IMR-90 (cell line): ENCODE measurements at regions not wholly inside any gene's neighbourhood (a gene's known extent, or its start where the extent isn't known, plus 50 kb on each side); places are given as distances from the start of the nearest gene placed in this dataset.

ENCODE experiments used
- ATAC-seq: fragments of 200-7000 bp; cut with Tn5 transposase; 2 replicates; pipeline ENCODE4 v1.9.1; 2020; ENCODE audit warnings: low read depth, mild to moderate bottlenecking, moderate library complexity
- BruUV-seq: library from RNA; stranded (reverse); fragments of 400-500 nt; replicated peaks from 2 replicates; lab custom pipeline; 2021; lab: Mats Ljungman, UMichigan
- CTCF ChIA-PET: fragments of 300-600 bp; formaldehyde crosslinking; extraction: SDS; loops from one replicate; lab custom pipeline; 2021; ENCODE audit warnings: antibody characterized with exemption; lab: Yijun Ruan, JAX
- POLR2A ChIA-PET: fragments of 300-600 bp; sonication (Branson Sonifier 250); formaldehyde crosslinking; loops from one replicate; lab custom pipeline; 2022; ENCODE audit warnings: antibody characterized with exemption; ENCODE audit not compliant: unreplicated experiment; lab: Charles Lee
- DNase-seq: peaks from one replicate; pipeline ENCODE4 v3.0.0; 2013
- H2AFZ ChIP-seq: replicated peaks from 2 replicates; pipeline ENCODE3; 2013; ENCODE audit warnings: low read length, mild to moderate bottlenecking; ENCODE audit not compliant: poor library complexity
- H2AK5ac ChIP-seq: 2 replicates; pipeline ENCODE4 v1.6.1; 2013; ENCODE audit warnings: low read depth, low read length, inconsistent platforms
- H2AK9ac ChIP-seq: replicated peaks from 2 replicates; pipeline ENCODE3; 2013; ENCODE audit warnings: mild to moderate bottlenecking, low read depth, low read length, moderate library complexity; ENCODE audit not compliant: poor library complexity
- H2BK120ac ChIP-seq: 2 replicates; pipeline ENCODE4 v1.6.1; 2013; ENCODE audit warnings: low read depth, low read length, inconsistent platforms
- H2BK15ac ChIP-seq: 3 replicates; pipeline ENCODE4 v1.6.1; 2013; ENCODE audit warnings: low read depth, low read length, inconsistent platforms
- H2BK20ac ChIP-seq: 2 replicates; pipeline ENCODE4 v1.6.1; 2013; ENCODE audit warnings: low read depth, mild to moderate bottlenecking, inconsistent platforms, low read length, moderate library complexity
- H2BK5ac ChIP-seq: 2 replicates; pipeline ENCODE4 v1.6.1; 2013; ENCODE audit warnings: mild to moderate bottlenecking, low read depth, low read length, inconsistent platforms; ENCODE audit not compliant: poor library complexity, severe bottlenecking
- H3K14ac ChIP-seq: replicated peaks from 2 replicates; pipeline ENCODE4 v1.6.1; 2013; ENCODE audit warnings: low read depth, low read length, inconsistent platforms
- H3K18ac ChIP-seq: 2 replicates; pipeline ENCODE4 v1.6.1; 2013; ENCODE audit warnings: low read depth, low read length, control low read depth
- H3K23ac ChIP-seq: 2 replicates; pipeline ENCODE4 v1.6.1; 2013; ENCODE audit warnings: low read depth, low read length, inconsistent platforms
- H3K27ac ChIP-seq: 2 replicates; pipeline ENCODE4 v1.5.1; 2013; ENCODE audit warnings: mild to moderate bottlenecking, control low read depth, low read length; ENCODE audit not compliant: insufficient read depth
- H3K27me3 ChIP-seq: 2 replicates; pipeline ENCODE4 v1.6.1; 2013; ENCODE audit warnings: low read length; ENCODE audit not compliant: control insufficient read depth, insufficient read depth
- H3K36me3 ChIP-seq: 2 replicates; pipeline ENCODE4 v1.6.1; 2013; ENCODE audit warnings: low read length, mixed read lengths; ENCODE audit not compliant: control insufficient read depth, insufficient read depth
- H3K4ac ChIP-seq: 2 replicates; pipeline ENCODE4 v1.6.1; 2013; ENCODE audit warnings: low read depth, low read length, inconsistent platforms
- H3K4me1 ChIP-seq: 2 replicates; pipeline ENCODE4 v1.6.1; 2013; ENCODE audit warnings: low read length, mixed read lengths; ENCODE audit not compliant: control insufficient read depth, insufficient read depth
- H3K4me2 ChIP-seq: 2 replicates; pipeline ENCODE4 v1.6.1; 2013; ENCODE audit warnings: low read depth, mild to moderate bottlenecking, control low read depth, low read length, moderate library complexity
- H3K4me3 ChIP-seq: 2 replicates; pipeline ENCODE4 v1.5.1; 2013; ENCODE audit warnings: low read depth, mild to moderate bottlenecking, control low read depth, low read length, moderate library complexity; ENCODE audit not compliant: insufficient read depth
- H3K56ac ChIP-seq: 2 replicates; pipeline ENCODE4 v1.6.1; 2013; ENCODE audit warnings: low read length, inconsistent platforms; ENCODE audit not compliant: insufficient read depth; ENCODE audit errors: extremely low read depth
- H3K79me1 ChIP-seq, 2 experiments: 2 replicates each; pipeline ENCODE4 v1.6.1; 2013; ENCODE audit warnings: low read length in 2 of 2, inconsistent platforms in 1 of 2, low read depth in 1 of 2
- H3K9ac ChIP-seq: 2 replicates; pipeline ENCODE4 v1.6.1; 2013; ENCODE audit warnings: low read depth, low read length, control low read depth
- H3K9me1 ChIP-seq: 2 replicates; pipeline ENCODE4 v1.6.1; 2013; ENCODE audit warnings: low read length, inconsistent platforms; ENCODE audit not compliant: insufficient read depth
- H3K9me3 ChIP-seq: 2 replicates; pipeline ENCODE4 v1.6.1; 2013; ENCODE audit warnings: low read length; ENCODE audit not compliant: control insufficient read depth, insufficient read depth
- H4K20me1 ChIP-seq: 2 replicates; pipeline ENCODE4 v1.6.1; 2013; ENCODE audit warnings: low read length, inconsistent platforms; ENCODE audit not compliant: insufficient read depth
- H4K5ac ChIP-seq: 2 replicates; pipeline ENCODE4 v1.6.1; 2013; ENCODE audit warnings: mild to moderate bottlenecking, low read depth, low read length, control low read depth
- H4K8ac ChIP-seq, 2 experiments: 2 replicates each; pipeline ENCODE4 v1.6.1; 2013; ENCODE audit warnings: low read depth in 2 of 2, low read length in 2 of 2, control low read depth in 1 of 2, inconsistent platforms in 1 of 2
- H4K91ac ChIP-seq: 2 replicates; pipeline ENCODE4 v1.6.1; 2013; ENCODE audit warnings: low read depth, low read length, inconsistent platforms; ENCODE audit not compliant: insufficient read depth
- BHLHE40 ChIP-seq: fragments of 150-350 bp; IDR thresholded peaks from 2 replicates; pipeline ENCODE4 v1.6.1; 2016; ENCODE audit warnings: mild to moderate bottlenecking, low read depth, low read length
- WGBS, 2 experiments: methylation state at CpG; one replicate each; pipeline versions ENCODE4 v1.1.5 to v1.1.7; 2013; ENCODE audit warnings: missing lambda C conversion rate in 2 of 2; ENCODE audit not compliant: insufficient read length in 1 of 2; ENCODE audit errors: extremely low coverage in 2 of 2; 5-methylcytosine and 5-hydroxymethylcytosine counted together
- dilution Hi-C: fragments of 300-500 bp; cut with HindIII; formaldehyde crosslinking; loops from one replicate; pipeline ENCODE4 v1.14.3; 2018; ENCODE audit warnings: low sequenced_read_pairs; ENCODE audit not compliant: unreplicated experiment
- in situ Hi-C: fragments of 300-500 bp; cut with MboI; formaldehyde crosslinking; loops from 3 replicates; pipeline ENCODE4 v1.14.3; 2019; ENCODE audit warnings: low sequenced_read_pairs, inconsistent platforms, mixed read lengths
- intact Hi-C: fragments of 100-400 bp; cut with micrococcal nuclease; formaldehyde crosslinking; loops from 2 replicates; pipeline ENCODE4 v1.10.0; 2022
- TF ChIP-seq, protein P1 (sequence below): fragments of 150-350 bp; IDR thresholded peaks from 2 replicates; pipeline ENCODE4 v1.6.1; 2016; ENCODE audit warnings: low read depth, mild to moderate bottlenecking, low read length, moderate library complexity, borderline replicate concordance
- TF ChIP-seq, protein P2 (sequence below): fragments of 150-350 bp; IDR thresholded peaks from 2 replicates; pipeline ENCODE4 v1.6.1; 2017; ENCODE audit warnings: mild to moderate bottlenecking, antibody characterized with exemption, low read length, low read depth
- TF ChIP-seq, protein P3 (sequence below): conservative IDR thresholded peaks from 2 replicates; pipeline ENCODE4 v1.5.1; 2012; ENCODE audit warnings: mild to moderate bottlenecking, low read depth, low read length, improper control_type of control experiment

DNA sequence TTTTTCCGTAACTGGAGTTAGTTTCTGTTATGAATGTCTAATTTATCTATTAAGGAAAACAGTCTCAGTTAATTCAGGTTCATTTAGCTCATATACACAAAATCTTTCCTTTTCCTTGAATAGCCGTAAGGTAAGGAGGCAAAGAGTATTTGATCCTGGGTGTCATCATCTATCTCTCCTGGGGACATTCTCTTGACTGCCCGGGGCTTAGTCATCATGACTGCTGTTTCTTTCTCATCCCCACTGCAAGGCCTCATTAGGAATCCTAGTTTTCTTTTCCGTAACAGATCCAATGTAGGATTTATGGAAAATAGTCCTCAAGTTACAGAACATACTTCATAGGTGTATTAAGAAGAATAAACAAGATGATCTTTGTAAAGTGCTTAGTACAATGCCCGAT is 134.9 kb upstream of the CHD1 start:
- H2BK5ac ChIP-seq, result no peak overlapping the region
- no peak for TF ChIP-seq BHLHE40
- TF ChIP-seq, protein P1, sequence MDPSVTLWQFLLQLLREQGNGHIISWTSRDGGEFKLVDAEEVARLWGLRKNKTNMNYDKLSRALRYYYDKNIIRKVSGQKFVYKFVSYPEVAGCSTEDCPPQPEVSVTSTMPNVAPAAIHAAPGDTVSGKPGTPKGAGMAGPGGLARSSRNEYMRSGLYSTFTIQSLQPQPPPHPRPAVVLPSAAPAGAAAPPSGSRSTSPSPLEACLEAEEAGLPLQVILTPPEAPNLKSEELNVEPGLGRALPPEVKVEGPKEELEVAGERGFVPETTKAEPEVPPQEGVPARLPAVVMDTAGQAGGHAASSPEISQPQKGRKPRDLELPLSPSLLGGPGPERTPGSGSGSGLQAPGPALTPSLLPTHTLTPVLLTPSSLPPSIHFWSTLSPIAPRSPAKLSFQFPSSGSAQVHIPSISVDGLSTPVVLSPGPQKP, result no peak
- TF ChIP-seq, protein P2, sequence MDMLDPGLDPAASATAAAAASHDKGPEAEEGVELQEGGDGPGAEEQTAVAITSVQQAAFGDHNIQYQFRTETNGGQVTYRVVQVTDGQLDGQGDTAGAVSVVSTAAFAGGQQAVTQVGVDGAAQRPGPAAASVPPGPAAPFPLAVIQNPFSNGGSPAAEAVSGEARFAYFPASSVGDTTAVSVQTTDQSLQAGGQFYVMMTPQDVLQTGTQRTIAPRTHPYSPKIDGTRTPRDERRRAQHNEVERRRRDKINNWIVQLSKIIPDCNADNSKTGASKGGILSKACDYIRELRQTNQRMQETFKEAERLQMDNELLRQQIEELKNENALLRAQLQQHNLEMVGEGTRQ, result no peak
- TF ChIP-seq, protein P3, sequence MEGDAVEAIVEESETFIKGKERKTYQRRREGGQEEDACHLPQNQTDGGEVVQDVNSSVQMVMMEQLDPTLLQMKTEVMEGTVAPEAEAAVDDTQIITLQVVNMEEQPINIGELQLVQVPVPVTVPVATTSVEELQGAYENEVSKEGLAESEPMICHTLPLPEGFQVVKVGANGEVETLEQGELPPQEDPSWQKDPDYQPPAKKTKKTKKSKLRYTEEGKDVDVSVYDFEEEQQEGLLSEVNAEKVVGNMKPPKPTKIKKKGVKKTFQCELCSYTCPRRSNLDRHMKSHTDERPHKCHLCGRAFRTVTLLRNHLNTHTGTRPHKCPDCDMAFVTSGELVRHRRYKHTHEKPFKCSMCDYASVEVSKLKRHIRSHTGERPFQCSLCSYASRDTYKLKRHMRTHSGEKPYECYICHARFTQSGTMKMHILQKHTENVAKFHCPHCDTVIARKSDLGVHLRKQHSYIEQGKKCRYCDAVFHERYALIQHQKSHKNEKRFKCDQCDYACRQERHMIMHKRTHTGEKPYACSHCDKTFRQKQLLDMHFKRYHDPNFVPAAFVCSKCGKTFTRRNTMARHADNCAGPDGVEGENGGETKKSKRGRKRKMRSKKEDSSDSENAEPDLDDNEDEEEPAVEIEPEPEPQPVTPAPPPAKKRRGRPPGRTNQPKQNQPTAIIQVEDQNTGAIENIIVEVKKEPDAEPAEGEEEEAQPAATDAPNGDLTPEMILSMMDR, result no peak
- in situ Hi-C loops, result no loop called here
- H3K4ac ChIP-seq, result no peak overlapping the region
- no peaks in the 10 kb centered on the region for H3K9me3 ChIP-seq
- peaks cover 6% of the 10 kb centered on the region; the same call in 1 of the 2 replicates for H3K9me1 ChIP-seq
- no peaks in the 10 kb centered on the region for H3K79me1 ChIP-seq
- H3K4me3 ChIP-seq, result no peak overlapping the region
- no peak overlapping the region for H2AFZ ChIP-seq
- H2BK20ac ChIP-seq, result no peak overlapping the region
- no peak overlapping the region for H2AK5ac ChIP-seq
- WGBS, 2 experiments, result no CpG with 5 or more reads among the region's 5 CpGs
- H2BK120ac ChIP-seq, result no peak overlapping the region
- H2BK15ac ChIP-seq, result no peak overlapping the region
- no peak overlapping the region for H3K27ac ChIP-seq
- no peak overlapping the region for H3K9ac ChIP-seq
- intact Hi-C loops, result no loop called here
- POLR2A ChIA-PET, result no interaction called here
- H4K8ac ChIP-seq, result no peak overlapping the region
- H4K5ac ChIP-seq, result no peak overlapping the region
- no peak overlapping the region for H3K14ac ChIP-seq
- no peaks in the 10 kb centered on the region for H3K27me3 ChIP-seq
- CTCF ChIA-PET, result no interaction called here
- H3K36me3 ChIP-seq, result no peaks in the 10 kb centered on the region
- ATAC-seq (no peak), DNase-seq (no peak)
- H4K20me1 ChIP-seq, result no peaks in the 10 kb centered on the region
- H3K23ac ChIP-seq, result no peak overlapping the region
- H2AK9ac ChIP-seq, result no peak overlapping the region
- no peak overlapping the region for H4K91ac ChIP-seq
- H3K18ac ChIP-seq, result no peak overlapping the region
- dilution Hi-C loops, result no loop called here
- H3K56ac ChIP-seq, result no peak overlapping the region
- H3K4me2 ChIP-seq, result no peak overlapping the region
- H3K4me1 ChIP-seq, result peaks cover 7% of the 10 kb centered on the region
- no TSS peak for BruUV-seq
